ENCODE measurements at regions not wholly inside any gene's neighbourhood (a gene's known extent, or its start where the extent isn't known, plus 50 kb on each side); places are given as distances from the start of the nearest gene placed in this dataset.

DNA sequence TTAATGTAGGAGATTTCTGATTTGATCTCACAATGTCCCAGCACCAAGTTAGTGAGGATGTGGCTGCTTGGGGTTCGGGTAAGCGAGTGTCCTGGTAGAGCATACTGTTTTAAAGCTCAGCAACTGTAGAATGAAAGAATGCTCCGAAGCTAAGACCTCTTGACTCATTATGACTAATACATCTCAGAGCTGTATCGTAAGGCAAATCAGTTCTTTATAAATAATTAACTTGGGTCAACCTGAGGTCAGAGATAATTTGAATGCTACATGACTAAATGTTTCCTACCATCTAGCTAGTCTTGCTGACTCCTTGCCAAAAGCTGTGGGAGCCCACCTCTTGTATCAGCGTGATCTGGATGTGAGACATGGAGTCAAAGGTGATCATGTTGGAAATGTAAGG, 128.8 kb upstream of the PDE7B start (continued):
- TF ChIP-seq, protein P1, sequence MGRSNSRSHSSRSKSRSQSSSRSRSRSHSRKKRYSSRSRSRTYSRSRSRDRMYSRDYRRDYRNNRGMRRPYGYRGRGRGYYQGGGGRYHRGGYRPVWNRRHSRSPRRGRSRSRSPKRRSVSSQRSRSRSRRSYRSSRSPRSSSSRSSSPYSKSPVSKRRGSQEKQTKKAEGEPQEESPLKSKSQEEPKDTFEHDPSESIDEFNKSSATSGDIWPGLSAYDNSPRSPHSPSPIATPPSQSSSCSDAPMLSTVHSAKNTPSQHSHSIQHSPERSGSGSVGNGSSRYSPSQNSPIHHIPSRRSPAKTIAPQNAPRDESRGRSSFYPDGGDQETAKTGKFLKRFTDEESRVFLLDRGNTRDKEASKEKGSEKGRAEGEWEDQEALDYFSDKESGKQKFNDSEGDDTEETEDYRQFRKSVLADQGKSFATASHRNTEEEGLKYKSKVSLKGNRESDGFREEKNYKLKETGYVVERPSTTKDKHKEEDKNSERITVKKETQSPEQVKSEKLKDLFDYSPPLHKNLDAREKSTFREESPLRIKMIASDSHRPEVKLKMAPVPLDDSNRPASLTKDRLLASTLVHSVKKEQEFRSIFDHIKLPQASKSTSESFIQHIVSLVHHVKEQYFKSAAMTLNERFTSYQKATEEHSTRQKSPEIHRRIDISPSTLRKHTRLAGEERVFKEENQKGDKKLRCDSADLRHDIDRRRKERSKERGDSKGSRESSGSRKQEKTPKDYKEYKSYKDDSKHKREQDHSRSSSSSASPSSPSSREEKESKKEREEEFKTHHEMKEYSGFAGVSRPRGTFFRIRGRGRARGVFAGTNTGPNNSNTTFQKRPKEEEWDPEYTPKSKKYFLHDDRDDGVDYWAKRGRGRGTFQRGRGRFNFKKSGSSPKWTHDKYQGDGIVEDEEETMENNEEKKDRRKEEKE (IDR thresholded peaks at IDR 0.05), result no peak
- TF ChIP-seq ADNP (CRISPR knock-in tag; IDR thresholded peaks at IDR 0.05) (no peak), SRSF9 (IDR thresholded peaks at IDR 0.05; ENCODE audit: borderline replicate concordance, insufficient read depth, low read depth, low read length, poor library complexity, severe bottlenecking) (no peak)

DNA sequence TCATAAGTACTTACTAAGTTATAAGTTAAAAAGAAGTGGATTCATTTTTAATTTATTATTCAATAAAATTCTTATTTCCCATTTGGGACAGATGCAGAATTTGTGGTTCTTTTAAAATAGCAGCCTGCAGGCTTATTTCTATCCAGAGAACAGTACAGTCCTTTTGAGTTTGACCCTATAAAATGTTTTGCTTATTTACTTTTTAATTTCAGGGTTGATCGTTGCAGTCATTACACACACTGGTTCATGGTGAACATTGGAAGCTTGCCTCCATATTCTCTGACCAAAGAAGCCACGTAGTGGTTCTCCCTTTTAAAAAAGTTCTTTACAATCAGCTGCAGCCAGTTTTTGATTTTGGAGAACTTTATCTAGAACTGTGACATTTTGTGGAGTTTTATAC, 122.9 kb upstream of the PDE7B start:
- no peak for DNase-seq (ENCODE audit: low spot score)
- POLR2A ChIA-PET, result no interaction called here
- Histone ChIP-seq H3K9ac (ENCODE audit: insufficient read depth, low read depth, low read length) (no peak overlapping the region), H3K4me3 (replicated peaks in 1 of 3; ENCODE audit: insufficient read depth in 1 of 3, low read depth in 2 of 3, low read length in 3 of 3) (no peak overlapping the region), H3K9me3 (ENCODE audit: low read length) (peaks cover 36% of the 10 kb centered on the region; the same call in 1 of the 2 replicates), H2AFZ (ENCODE audit: low read length) (no peak overlapping the region), H3K4me1 (ENCODE audit: insufficient read depth, low read length) (no peaks in the 10 kb centered on the region), H3K27ac (ENCODE audit: extremely low read length, insufficient read depth, low read length) (no peak overlapping the region), H3K27me3 (ENCODE audit: control insufficient read depth in 1 of 2, insufficient read depth in 2 of 2, low read length in 2 of 2) (no peaks in the 10 kb centered on the region), H3K79me2 (ENCODE audit: insufficient read depth, low read length) (no peaks in the 10 kb centered on the region), H4K20me1 (ENCODE audit: insufficient read depth, low read length) (no peaks in the 10 kb centered on the region), H3K36me3 (replicated peaks in 1 of 2; ENCODE audit: control insufficient read depth in 1 of 2, insufficient read depth in 2 of 2, low read length in 2 of 2) (no peaks in the 10 kb centered on the region), H3K4me2 (ENCODE audit: low read depth, low read length) (no peak overlapping the region)
- FAIRE-seq, result no peak
- intact Hi-C loops (cut with micrococcal nuclease; ENCODE audit: unreplicated experiment), result no loop called here
- no peak for ATAC-seq
- 0% methylated on average over 2 of the region's 2 CpGs for WGBS (ENCODE audit: low lambda C conversion rate)
- CTCF ChIA-PET (ENCODE audit: low intra/inter-chr PET ratio, low total read pairs), result no interaction called here
- BruUV-seq (replicated peaks), result no TSS peak
- in situ Hi-C loops (cut with HindIII; ENCODE audit: extremely low pct_ligation_motif_present, low pct_unique_long_range_greater_than_20kb), result no loop called here
- TF ChIP-seq, protein P2, sequence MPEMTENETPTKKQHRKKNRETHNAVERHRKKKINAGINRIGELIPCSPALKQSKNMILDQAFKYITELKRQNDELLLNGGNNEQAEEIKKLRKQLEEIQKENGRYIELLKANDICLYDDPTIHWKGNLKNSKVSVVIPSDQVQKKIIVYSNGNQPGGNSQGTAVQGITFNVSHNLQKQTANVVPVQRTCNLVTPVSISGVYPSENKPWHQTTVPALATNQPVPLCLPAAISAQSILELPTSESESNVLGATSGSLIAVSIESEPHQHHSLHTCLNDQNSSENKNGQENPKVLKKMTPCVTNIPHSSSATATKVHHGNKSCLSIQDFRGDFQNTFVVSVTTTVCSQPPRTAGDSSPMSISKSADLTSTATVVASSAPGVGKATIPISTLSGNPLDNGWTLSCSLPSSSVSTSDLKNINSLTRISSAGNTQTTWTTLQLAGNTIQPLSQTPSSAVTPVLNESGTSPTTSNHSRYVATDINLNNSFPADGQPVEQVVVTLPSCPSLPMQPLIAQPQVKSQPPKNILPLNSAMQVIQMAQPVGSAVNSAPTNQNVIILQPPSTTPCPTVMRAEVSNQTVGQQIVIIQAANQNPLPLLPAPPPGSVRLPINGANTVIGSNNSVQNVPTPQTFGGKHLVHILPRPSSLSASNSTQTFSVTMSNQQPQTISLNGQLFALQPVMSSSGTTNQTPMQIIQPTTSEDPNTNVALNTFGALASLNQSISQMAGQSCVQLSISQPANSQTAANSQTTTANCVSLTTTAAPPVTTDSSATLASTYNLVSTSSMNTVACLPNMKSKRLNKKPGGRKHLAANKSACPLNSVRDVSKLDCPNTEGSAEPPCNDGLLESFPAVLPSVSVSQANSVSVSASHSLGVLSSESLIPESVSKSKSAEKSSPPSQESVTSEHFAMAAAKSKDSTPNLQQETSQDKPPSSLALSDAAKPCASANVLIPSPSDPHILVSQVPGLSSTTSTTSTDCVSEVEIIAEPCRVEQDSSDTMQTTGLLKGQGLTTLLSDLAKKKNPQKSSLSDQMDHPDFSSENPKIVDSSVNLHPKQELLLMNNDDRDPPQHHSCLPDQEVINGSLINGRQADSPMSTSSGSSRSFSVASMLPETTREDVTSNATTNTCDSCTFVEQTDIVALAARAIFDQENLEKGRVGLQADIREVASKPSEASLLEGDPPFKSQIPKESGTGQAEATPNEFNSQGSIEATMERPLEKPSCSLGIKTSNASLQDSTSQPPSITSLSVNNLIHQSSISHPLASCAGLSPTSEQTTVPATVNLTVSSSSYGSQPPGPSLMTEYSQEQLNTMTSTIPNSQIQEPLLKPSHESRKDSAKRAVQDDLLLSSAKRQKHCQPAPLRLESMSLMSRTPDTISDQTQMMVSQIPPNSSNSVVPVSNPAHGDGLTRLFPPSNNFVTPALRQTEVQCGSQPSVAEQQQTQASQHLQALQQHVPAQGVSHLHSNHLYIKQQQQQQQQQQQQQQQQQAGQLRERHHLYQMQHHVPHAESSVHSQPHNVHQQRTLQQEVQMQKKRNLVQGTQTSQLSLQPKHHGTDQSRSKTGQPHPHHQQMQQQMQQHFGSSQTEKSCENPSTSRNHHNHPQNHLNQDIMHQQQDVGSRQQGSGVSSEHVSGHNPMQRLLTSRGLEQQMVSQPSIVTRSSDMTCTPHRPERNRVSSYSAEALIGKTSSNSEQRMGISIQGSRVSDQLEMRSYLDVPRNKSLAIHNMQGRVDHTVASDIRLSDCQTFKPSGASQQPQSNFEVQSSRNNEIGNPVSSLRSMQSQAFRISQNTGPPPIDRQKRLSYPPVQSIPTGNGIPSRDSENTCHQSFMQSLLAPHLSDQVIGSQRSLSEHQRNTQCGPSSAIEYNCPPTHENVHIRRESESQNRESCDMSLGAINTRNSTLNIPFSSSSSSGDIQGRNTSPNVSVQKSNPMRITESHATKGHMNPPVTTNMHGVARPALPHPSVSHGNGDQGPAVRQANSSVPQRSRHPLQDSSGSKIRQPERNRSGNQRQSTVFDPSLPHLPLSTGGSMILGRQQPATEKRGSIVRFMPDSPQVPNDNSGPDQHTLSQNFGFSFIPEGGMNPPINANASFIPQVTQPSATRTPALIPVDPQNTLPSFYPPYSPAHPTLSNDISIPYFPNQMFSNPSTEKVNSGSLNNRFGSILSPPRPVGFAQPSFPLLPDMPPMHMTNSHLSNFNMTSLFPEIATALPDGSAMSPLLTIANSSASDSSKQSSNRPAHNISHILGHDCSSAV (CRISPR knock-in tag; IDR thresholded peaks at IDR 0.05; ENCODE audit: borderline replicate concordance), result no peak
- TF ChIP-seq ZKSCAN1 (IDR thresholded peaks at IDR 0.05; ENCODE audit: low read length) (no peak), MAF1 (CRISPR knock-in tag; IDR thresholded peaks at IDR 0.05; ENCODE audit: borderline replicate concordance) (no peak), ZFP90 (CRISPR knock-in tag; IDR thresholded peaks at IDR 0.05; ENCODE audit: borderline replicate concordance) (no peak)
- TF ChIP-seq, protein P3, sequence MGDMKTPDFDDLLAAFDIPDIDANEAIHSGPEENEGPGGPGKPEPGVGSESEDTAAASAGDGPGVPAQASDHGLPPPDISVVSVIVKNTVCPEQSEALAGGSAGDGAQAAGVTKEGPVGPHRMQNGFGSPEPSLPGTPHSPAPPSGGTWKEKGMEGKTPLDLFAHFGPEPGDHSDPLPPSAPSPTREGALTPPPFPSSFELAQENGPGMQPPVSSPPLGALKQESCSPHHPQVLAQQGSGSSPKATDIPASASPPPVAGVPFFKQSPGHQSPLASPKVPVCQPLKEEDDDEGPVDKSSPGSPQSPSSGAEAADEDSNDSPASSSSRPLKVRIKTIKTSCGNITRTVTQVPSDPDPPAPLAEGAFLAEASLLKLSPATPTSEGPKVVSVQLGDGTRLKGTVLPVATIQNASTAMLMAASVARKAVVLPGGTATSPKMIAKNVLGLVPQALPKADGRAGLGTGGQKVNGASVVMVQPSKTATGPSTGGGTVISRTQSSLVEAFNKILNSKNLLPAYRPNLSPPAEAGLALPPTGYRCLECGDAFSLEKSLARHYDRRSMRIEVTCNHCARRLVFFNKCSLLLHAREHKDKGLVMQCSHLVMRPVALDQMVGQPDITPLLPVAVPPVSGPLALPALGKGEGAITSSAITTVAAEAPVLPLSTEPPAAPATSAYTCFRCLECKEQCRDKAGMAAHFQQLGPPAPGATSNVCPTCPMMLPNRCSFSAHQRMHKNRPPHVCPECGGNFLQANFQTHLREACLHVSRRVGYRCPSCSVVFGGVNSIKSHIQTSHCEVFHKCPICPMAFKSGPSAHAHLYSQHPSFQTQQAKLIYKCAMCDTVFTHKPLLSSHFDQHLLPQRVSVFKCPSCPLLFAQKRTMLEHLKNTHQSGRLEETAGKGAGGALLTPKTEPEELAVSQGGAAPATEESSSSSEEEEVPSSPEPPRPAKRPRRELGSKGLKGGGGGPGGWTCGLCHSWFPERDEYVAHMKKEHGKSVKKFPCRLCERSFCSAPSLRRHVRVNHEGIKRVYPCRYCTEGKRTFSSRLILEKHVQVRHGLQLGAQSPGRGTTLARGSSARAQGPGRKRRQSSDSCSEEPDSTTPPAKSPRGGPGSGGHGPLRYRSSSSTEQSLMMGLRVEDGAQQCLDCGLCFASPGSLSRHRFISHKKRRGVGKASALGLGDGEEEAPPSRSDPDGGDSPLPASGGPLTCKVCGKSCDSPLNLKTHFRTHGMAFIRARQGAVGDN (CRISPR knock-in tag; IDR thresholded peaks at IDR 0.05), result no peak

All from HepG2 (cell line).